CD1c-positive myeloid dendritic cell (primary cell): ENCODE measurements at regions not wholly inside any gene's neighbourhood (a gene's known extent, or its start where the extent isn't known, plus 50 kb on each side); places are given as distances from the start of the nearest gene placed in this dataset.
A peak's percentile ranks its signal among the peaks of the same experiment; 100 is the strongest.
"Not testable (repeated sequence)": the region's sequence is repeated elsewhere in the genome, so short reads cannot be mapped to it uniquely, and the experiment has no call there.

Experiments
- DNase-seq: peaks from one replicate; pipeline ENCODE4 v3.0.0-alpha.2; 2016; ENCODE audit errors: extremely low spot score

GRCh38 chr9:17846948-17847655, 268.2 kb downstream of the SH3GL2 start:
- DNase-seq = no peak

DNA sequence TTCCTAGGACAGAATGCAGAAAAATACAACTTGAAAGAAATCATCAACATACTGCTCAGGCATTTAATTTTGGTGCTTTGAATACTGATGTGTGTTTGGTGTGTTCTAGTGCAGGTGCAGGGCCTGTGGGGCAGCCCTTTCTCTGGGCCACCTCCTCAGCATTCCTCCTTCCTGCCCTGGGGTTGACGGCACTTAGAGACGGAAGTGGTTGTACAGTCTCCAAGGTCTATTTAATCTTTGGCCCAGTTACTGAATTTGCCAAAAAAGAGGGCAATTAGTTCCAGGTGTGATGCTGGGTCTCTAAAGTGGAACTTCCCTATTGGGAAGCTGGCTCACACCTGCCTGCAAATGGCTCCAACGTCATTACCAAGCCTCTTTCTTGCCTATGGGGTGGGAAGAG, 269.0 kb downstream of the SH3GL2 start:
- peak; percentile 1 for DNase-seq

DNA sequence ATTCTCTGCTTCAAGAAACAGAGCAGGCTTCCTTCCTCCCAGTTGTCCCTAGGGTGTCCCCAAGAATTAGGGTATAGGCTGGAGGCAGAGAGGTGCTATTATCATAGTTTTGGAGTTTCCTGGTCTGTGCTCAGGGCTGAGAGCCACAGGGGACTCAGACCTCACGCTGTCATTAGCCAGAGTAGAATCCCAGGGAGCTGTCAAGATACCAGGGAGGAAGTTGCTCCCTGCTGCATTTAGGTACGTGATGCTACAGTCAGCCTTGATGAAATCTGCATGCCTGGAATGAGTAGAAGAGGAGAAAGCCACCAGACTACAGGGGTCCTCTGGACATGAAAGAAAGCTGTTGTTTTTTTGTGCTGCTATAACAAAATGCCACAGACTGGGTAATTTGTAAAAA, 273.2 kb downstream of the SH3GL2 start:
- no peak for DNase-seq

DNA sequence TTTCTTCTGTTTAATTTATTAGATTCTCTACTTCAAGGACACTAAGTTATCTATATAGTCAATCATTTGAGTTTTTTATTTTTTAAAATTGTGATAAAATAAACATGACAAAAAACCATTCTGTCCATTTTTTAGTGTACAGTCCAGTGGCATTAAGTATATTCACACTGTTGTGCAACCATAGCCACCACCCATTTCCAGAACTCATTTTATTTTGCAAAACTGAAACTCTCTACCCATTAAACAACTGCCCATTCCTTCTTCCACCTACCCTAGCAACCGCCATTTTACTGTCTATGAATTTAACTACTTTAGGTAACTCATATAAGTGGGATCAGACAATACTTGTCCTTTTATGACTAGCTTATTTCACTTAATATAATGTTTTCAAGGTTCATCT, 275.6 kb downstream of the SH3GL2 start:
- DNase-seq = no peak

DNA sequence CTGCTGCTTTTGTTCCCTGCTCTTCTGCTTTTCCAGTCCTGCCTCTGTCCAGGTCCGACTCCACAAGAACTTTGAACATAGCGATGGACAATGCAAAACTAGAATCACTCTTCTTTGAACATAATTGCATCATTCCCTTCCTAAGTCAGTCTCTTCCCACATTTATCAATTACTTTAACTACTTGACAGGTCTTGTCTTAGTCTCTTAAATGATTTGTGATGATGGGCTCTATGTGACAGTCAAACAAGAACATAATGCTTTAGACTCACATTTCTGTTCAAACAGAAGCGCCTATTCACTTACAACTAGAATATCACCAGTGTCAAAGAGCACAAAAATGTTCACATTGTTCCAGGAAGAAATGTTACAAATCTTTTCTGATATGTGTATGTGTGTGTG, 278.1 kb downstream of the SH3GL2 start:
- no peak for DNase-seq

DNA sequence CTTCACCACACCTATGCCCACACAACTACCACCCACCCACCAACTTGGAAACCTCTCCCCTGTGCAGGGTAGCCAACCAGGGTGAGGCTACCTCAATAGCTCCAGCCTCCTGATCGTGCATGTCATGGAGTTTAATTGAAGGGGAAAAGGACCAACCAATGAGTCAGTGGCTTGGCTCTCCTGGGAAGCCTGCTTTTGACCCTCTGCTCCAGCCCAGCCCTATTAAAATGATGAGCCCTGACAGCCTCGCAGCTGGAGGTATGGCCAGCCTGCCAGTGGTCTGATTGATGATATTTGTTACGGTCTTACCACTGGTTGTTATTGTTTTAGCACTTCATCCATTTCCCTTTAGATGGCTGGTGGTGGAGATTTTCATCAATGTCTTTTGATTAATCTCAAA, 280.4 kb downstream of the SH3GL2 start:
- no peak for DNase-seq

DNA sequence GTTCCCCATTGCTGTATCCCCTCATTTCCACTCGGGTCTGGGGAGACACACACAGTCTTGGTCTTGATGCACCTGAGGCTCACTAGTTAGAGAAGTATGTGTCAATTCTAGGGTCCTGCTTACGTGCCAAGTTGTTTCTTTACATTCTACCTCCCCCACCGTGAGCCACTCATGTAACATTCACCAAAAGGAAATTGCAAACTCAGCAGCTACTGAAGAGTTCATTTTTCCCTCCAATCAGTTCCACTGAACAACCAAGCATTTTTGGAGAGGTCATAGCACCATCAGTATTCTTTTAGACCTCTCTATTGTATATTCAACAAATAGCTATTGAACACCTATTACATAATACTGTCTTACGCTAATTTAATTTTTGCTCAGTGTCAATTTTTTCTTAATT, 281.1 kb downstream of the SH3GL2 start:
- no peak for DNase-seq

- no peak for DNase-seq
Observed at GRCh38 chr9:17862101-17862500, 283.2 kb downstream of the SH3GL2 start.

DNA sequence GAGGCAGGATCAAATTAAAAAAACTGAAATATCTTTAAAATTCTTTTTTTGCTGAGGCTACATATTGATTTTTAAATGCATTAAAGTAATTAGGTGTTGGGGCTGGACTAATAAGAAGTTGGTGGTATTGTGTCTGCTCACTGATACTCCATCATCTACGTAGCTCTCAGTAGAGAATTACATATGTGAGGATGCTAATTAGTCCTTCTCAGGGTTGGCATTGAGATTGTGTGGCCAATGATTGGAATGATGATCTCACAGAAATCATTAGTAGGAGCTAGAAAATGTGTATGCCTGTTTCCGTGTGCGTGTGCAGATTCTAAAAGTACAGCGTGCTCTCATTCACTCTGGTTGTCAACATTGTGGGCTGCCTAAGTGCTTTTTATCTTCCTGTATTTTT, 283.8 kb downstream of the SH3GL2 start:
- no peak for DNase-seq

- DNase-seq = no peak
Observed at GRCh38 chr9:17863213-17863883, 284.5 kb downstream of the SH3GL2 start.

- no peak for DNase-seq
Observed at GRCh38 chr9:17863924-17864323, 285.1 kb downstream of the SH3GL2 start.

DNA sequence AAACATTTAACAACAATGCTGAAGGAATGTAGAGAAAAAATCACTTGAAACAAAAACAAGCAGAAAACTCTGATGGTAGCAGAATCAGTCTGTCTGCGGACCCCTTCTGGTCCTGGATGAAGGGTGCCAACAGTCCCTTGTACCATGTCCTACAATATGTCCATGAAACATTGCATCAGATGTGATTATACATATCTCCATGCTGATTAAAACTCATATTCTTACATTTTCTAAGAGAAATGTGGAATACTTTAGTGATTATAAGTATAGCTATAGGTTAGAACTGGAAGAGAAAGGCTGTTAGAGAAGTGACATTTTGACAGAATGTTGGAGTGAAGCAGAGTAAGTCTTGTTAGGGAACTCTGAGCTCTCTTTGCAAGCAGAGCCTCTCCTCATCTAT, 286.1 kb downstream of the SH3GL2 start:
- no peak for DNase-seq

DNA sequence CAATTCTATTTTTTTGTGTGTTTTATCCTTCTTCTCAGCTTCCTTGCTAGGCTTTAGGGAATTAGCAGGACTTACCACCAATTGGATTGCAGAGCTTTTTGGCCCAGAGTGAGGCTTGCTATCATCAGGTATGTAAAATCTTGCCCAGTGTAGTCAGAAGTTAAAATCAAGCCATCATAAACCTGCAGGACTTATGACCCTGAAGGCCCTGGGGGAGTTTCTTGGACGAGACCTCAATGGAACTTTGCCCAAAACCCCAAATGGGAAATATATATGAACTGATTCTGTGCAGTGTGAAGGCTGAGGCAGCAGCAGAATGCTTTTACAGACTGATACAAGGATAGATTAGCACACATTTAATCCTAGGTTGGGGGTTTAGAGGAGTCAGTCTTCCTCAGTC, 287.0 kb downstream of the SH3GL2 start:
- DNase-seq = no peak

GRCh38 chr9:17870722-17871121, 291.9 kb downstream of the SH3GL2 start:
- no peak for DNase-seq

DNA sequence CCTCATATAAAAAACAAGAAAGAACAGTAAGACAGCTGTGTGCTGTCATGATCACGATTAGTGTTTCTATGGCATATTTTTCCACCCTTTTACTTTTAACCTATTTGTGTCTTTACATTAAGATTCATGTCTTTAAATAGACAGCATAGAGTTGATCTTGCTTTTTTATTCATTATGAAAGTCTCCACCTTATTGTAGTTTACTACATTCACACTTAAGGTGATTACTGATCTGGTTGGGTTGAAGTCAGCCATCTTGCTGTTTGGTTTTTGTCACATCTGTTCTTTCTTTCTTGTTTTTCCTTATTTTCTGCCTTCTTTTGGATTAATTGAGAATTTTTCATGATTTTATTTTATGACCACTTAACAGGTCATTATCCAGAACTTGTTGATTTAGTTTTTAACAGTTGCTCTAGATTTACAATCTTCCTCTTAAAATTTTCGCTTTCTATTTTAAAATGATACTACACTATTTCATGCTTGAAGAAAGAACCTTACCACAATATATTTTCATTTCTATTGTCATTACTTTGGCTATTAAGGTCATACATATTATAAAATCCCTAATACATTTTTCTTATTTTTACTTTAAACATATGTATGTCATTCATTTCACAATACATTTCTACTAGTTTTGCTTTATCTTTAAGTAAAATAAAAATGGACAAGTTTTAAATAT, 292.5 kb downstream of the SH3GL2 start:
- no peak for DNase-seq

- DNase-seq = no peak
Observed at GRCh38 chr9:17875886-17876285, 297.0 kb downstream of the SH3GL2 start.

DNA sequence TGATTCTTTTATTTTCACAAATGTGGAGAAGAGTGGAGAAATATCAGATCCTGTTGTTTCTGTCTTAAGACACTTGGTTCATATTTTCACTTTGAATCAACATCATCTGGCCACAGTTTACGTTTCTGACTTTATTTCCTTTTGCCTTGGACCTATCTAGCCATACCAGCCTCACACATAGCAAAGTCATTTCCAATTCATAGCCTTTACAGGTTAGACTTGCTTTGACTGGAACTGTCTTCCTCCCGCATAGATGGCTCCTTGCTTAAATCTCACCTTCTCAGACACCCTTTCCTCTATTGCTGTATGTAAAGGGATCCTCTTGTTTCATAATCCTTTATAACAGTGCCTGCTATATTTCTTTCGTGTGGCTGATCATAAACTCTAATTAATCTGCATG, 297.8 kb downstream of the SH3GL2 start:
- DNase-seq = no peak

GRCh38 chr9:17878810-17879370, 300.0 kb downstream of the SH3GL2 start:
- DNase-seq = no peak

- DNase-seq = no peak
Observed at GRCh38 chr9:17881371-17881770, 302.5 kb downstream of the SH3GL2 start.

GRCh38 chr9:17882688-17883594, 304.1 kb downstream of the SH3GL2 start:
- no peak for DNase-seq

DNA sequence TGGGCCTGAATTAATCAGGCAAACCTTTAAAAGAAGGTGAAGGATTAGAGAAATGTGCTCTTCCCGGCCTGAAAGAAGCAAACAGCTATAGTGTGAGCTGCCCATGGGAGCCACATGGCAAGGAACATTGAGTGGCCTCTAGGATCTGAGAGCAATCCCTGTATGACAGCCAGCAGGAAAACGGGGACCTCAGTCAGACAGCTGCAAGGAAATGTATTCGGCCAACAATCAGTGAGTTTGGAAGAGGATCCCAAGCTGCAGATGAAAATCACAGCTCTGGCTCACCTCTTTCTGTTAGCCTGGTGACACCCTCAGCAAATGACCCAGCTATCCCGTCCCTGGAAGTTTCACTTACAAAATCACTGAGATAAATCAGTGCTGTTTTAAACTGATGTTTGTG, 309.2 kb downstream of the SH3GL2 start:
- DNase-seq = no peak

- DNase-seq = not testable (repeated sequence)
Observed at GRCh38 chr9:17888964-17889363, 310.1 kb downstream of the SH3GL2 start.
